CD4-positive, alpha-beta T cell treated with Interleukin-15 for 1 hour (primary cell): ENCODE measurements at regions not wholly inside any gene's neighbourhood (a gene's known extent, or its start where the extent isn't known, plus 50 kb on each side); places are given as distances from the start of the nearest gene placed in this dataset.

Experiments
- DNase-seq: peaks from one replicate; pipeline ENCODE4 v3.0.0-alpha.2; 2020

- DNase-seq: no peak
These were observed 276.5 kb downstream of the PRDM2 start for GRCh38 chr1:13976485-13976884.

- DNase-seq: no peak
These were observed 281.2 kb downstream of the PRDM2 start for GRCh38 chr1:13981142-13981541.

- DNase-seq: no peak
These were observed 283.4 kb downstream of the PRDM2 start for GRCh38 chr1:13983393-13983792.

- no peak for DNase-seq
These were observed 291.0 kb downstream of the PRDM2 start for GRCh38 chr1:13990939-13991338.

GRCh38 chr1:13992489-13993285, 292.7 kb downstream of the PRDM2 start:
- DNase-seq: no peak

- no peak for DNase-seq
These were observed 294.4 kb downstream of the PRDM2 start for GRCh38 chr1:13994386-13994785.

GRCh38 chr1:13996334-13996733, 296.3 kb downstream of the PRDM2 start:
- DNase-seq: no peak

GRCh38 chr1:14003552-14003951, 303.6 kb downstream of the PRDM2 start:
- DNase-seq: no peak

GRCh38 chr1:14009582-14009981, 309.6 kb downstream of the PRDM2 start:
- DNase-seq: no peak

- DNase-seq: no peak
These were observed 310.5 kb downstream of the PRDM2 start for GRCh38 chr1:14010476-14010875.

GRCh38 chr1:14011132-14011531, 311.1 kb downstream of the PRDM2 start:
- DNase-seq: no peak

- no peak for DNase-seq
These were observed 311.9 kb downstream of the PRDM2 start for GRCh38 chr1:14011888-14012287.

GRCh38 chr1:14014929-14015328, 314.9 kb downstream of the PRDM2 start:
- no peak for DNase-seq

GRCh38 chr1:14015917-14016316, 315.9 kb downstream of the PRDM2 start:
- DNase-seq: no peak

- DNase-seq: no peak
These were observed 317.6 kb downstream of the PRDM2 start for GRCh38 chr1:14017531-14017961.

GRCh38 chr1:14019461-14019860, 319.5 kb downstream of the PRDM2 start:
- DNase-seq: no peak

GRCh38 chr1:14020006-14020405, 320.0 kb downstream of the PRDM2 start:
- DNase-seq: no peak

- no peak for DNase-seq
These were observed 327.1 kb downstream of the PRDM2 start for GRCh38 chr1:14027099-14027498.

- DNase-seq: no peak
These were observed 331.5 kb downstream of the PRDM2 start for GRCh38 chr1:14031461-14031860.

GRCh38 chr1:14034506-14034905, 334.5 kb downstream of the PRDM2 start:
- no peak for DNase-seq

GRCh38 chr1:14037101-14037847, 337.3 kb downstream of the PRDM2 start:
- DNase-seq: no peak

GRCh38 chr1:14039582-14040430, 339.8 kb downstream of the PRDM2 start:
- no peak for DNase-seq

GRCh38 chr1:14049965-14050364, 350.0 kb downstream of the PRDM2 start:
- no peak for DNase-seq
